HG03095 (cell line): ENCODE measurements at regions not wholly inside any gene's neighbourhood (a gene's known extent, or its start where the extent isn't known, plus 50 kb on each side); places are given as distances from the start of the nearest gene placed in this dataset.
"Not testable (repeated sequence)": the region's sequence is repeated elsewhere in the genome, so short reads cannot be mapped to it uniquely, and the experiment has no call there.

Experiments used
- ATAC-seq: cut with Tn5 transposase; IDR thresholded peaks from one replicate; pipeline ENCODE4 v1.9.1; 2021; ENCODE audit warnings: moderate library complexity; ENCODE audit not compliant: unreplicated experiment

DNA sequence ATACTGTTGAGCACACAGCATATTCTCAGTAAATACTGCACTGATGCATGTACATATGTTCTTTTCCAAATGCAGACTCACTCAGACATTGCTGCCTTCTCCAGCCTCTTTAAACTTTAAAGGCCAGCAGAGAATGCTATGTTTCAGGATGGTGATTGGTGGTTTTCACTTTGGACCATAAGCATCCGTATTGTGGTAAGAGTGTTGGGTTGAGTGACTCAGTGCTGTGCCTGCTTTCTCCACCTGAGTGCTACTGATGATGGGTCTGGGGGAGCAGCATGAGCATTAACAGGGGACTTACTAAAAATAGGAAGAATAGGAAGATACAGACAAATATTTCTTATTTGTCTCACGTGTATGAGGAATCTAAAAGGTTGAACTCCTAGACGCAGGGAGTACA, 56.3 kb upstream of the ZNF92 start:
- ATAC-seq = no peak

DNA sequence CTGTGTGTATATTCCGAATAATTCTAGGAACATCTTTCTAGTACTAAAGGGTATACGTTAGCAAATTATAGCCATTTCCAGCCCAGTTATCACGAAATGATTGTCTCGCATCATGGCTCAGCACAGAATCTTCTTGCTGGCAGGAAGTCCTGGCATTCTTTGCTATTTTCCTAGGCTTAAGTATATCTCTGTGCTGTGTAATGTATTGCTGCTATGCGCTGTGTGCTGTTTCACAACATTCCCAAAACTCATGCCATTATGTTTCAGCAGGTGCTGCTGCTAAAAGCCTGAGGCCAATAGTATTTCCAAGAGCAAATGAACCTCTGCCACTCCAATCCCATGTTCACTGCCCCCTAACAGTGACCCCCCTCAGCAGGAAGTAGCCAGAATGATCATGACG, 62.9 kb upstream of the ZNF92 start:
- no peak for ATAC-seq

DNA sequence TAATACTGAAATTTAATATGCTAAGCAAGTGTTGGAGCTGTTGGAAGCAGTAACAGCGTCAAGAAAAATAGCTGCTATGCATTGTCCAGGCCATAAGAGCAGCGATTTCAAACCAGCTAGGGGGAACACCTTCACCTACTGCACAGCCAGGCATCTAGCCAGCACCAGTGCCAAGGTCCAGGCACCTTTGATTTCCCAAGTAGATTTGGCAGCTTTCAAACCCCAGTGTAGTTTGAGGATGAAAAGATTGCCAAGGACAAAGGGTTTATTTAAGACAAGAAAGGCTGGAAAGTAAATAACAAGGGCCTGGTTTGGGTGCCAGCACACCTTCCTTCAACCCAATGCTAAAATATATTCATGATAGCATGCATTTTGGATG, 65.4 kb upstream of the ZNF92 start:
- no peak for ATAC-seq

DNA sequence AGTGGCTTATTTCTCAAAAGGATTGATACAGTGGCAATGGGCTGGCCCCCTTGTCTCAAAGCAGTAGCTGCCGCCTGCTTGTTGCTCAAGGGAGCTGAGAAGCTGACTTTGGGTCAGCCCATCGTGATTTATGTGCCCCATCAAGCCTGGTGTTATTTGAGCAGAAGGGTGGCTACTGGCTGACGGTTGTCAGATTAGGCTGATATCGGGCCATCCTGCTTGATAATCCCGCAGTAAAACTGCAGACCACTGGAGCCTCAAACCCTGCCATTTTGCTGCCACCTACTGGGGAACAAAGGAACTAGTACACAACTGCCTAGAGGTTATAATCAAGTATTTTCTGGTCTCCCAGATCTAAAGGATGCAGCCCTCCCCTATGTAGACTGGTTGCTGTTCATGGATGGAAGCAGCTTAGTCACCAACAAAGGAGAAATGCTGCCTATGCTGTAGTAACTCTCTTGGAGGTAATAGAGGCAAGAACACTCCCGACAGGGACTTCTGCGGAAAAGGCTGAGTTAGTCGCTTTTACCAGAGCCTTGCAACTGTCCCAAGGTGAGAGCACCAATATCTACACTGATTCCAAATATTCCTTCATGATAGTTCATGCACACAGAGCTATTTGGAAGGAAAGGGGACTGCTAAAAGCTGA, 65.9 kb upstream of the ZNF92 start:
- no peak for ATAC-seq

DNA sequence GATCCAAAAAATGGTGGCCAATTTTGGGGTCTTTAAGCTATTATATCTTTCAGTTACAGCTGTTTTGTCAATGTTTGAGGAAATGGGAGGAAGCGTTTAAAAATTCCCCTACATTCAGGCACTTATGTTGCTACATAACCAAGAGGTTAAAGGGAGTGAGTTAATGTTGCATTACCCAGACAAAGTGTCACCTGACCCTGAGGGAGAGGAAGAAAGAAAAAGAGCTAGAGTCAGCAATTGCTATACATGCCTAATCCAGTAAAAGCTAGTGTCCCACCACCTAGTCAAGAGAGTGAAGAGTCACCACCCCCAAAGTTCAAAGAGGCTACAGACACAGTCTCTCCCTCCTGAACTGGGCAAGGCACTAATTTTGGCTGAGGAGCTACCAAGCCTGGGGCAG, 69.5 kb upstream of the ZNF92 start:
- no peak for ATAC-seq

DNA sequence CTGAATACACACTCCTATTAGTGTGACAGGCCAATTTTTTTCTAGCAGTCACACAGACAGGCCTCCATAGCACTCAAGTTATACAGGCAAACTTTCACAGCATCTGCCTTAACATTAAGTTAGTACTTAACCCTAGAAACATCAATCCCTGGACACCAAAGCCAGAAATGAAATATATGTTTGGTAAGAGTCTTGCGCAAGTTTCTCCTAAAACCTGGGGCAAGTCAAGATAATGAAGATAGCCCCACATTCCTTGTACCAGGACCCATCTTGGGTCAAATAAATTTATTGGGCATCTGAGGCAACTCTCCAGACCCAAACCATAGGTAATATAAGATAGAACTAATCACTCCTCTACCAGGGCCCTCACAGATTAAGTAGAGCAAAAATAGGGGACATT, 70.8 kb upstream of the ZNF92 start:
- ATAC-seq = no peak

DNA sequence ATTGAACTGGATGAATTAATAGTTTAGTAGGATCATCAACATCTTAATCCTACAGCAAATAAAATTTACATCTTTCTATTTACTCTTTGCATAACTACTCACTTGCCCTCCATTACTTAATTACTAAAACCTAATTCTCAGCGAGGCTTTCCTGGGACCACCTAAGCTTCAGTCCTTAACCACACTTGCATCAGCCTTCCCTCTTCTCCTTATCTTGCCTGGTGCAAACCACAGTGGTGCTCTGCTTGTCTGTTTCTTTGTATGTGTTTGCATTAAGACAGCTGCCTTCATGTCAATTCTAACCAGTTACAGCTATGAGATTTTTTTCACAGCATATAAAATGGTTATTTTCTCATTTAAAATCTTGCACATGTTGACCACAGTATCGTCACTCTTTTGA, 72.6 kb upstream of the ZNF92 start:
- no peak for ATAC-seq

DNA sequence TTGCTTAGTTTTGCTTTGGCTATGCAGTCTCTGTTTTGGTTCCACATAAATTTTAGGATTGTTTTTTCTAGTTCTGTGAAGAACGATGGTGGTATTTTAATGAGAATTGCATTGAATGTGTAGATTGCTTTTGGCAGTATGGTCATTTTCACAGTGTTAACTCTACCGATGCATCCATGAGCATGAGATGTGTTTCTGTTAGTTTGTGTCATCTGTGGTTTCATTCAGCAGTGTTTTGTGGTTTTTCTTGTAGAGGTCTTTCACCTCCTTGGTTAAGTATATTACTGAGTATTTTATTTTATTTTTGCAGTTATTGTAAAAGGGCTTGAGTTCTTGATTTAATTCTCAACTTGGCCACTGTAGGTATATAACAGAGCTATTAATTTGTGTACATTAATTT, 78.2 kb upstream of the ZNF92 start:
- no peak for ATAC-seq

DNA sequence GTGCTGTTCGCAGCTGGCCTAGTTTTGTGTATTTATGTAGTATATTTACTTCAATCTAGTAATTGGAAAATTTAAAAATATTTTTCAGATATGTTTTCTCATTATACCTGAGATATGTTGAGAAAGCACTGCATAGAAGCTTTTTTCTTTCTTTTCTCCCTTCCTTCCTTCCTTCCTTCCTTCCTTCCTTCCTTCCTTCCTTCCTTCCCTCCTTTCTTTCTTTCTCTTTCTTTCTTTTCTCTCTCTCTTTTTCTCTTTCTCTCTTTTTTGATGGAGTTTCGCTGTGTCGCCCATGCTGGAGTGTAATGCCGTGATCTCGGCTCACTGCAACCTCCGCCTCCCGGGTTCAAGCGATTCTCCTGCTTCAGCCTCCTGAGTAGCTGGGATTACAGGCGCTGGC, 83.3 kb upstream of the ZNF92 start:
- ATAC-seq = not testable (repeated sequence)

DNA sequence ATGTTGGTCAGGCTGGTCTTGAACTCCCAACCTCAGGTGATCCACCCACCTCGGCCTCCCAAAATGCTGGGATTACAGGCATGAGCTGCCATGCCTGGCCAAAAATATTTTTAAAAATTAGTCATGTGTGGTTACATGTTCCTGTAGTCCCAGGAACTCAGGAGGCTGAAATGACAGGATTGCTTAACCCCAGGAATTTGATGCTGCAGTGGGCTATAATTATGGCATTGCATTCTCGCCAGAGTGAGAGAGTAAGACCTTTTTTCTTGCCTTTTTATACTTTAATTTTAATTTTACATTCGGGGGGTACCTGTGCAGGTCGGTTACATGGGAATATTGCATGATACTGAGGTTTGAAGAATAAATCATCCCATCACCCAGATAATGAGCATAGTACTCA, 86.6 kb upstream of the ZNF92 start:
- ATAC-seq = no peak

DNA sequence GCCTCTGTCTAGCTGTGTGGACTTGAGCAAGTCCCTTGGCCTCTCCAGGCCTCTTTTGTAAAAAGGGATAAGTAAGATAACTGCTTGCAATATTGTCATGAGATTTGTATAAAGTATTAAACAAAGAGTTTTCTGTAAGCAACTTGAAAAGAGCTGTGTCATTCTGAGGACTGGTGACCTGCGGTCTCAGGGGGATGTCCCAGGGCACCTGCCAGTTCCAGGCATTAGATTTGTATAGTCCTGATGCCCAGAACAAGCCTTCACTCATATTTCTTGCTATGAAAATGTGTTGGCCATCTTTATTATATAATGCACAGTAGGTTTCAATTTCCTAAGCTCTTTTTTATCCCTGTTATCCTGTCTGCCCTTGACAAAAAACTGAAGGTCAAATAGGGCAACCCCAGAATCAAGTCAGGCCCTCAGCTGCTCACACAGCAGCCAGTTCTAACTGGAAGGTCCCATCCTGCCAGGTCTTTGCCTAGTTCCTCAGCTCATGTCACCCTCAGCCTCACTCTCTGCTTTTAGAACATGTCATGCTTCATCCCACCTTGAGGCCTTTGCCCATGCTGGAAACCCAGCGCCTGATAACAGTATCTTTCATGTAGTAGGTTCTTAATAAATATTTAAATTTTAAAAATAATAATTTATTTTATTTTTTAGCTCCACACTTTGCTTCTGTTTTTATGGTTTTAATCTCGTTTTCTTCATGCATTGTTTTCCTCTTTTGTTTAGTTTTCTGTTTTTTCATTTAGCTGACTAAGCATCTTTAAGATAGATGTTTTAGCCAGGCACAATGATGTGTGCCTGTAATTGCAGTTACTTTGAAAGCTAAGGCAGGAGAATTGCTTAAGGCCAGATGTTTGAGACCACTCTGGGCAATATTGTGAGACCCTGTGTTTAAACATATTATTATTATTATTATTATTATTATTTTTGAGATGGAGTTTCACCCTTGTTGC, 87.5 kb upstream of the ZNF92 start:
- no peak for ATAC-seq

DNA sequence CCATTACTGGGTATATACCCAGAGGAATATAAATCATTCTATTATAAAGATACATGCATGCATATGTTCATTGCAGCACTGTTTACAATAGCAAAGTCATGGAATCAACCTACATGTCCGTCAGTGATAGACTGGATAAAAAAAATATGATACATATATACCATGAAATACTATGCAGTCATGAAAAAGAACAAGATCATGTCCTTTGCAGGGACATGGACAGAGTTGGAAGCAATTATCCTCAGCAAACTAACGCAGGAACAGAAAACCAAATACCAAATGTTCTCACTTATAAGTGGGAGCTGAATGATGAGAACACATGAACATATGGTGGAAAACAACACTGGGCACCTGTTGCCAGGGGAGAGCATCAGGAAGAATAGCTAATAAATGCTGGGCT, 88.4 kb upstream of the ZNF92 start:
- not testable (repeated sequence) for ATAC-seq

DNA sequence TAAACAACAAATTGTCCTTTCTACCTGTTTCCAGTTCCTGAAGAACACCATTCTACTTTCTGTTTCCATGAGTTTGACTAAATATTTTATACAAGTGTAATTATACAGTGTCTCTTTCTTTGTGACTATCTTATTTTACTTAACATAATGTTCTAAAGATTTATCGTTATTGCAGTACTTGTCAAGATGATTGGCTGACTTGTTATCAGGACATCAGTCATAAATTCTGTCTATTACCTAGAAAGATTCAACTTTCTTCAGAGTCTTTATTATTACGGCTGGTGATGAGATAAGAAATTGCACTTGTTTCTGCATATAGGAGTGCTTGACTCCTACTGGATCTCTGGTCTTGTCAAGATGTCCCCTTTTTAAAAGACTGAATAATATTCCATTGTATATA, 93.9 kb upstream of the ZNF92 start:
- ATAC-seq = no peak

DNA sequence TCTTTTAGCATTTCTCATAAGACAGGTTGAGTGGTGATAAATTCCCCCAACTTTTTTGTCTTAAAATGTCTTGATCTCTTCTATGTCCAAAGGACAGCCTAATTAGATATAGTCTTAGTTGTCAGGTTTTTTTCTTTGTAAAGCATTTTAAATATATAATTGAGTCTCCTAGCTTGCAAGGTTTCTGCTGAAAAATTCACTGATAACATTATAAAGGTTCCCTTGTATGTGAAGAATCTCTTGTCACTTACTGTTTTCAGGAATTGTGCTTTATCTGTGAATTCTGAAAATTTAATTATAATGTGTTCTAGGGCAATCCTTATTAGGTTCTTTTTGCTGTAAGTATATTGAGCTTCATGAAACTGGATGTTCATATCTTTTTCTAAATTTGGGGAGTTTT, 96.8 kb upstream of the ZNF92 start:
- no peak for ATAC-seq

DNA sequence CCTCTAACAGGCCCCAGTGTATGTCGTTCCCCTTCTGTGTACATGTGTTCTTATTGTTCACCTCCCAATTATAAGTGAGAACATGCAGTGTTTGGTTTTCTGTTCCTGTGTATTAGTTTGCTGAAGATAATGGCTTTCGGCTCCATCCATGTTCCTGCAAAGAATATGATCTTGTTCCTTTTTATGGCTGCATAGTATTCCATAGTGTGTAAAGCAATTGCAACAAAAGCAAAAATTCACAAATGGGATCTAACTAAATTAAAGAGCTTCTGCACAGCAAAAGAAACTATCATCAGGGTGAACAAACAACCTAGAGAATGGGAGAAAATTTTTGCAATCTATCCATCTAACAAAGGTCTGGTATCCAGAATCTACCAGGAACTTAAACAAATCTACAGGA, 102.2 kb upstream of the ZNF92 start:
- not testable (repeated sequence) for ATAC-seq

DNA sequence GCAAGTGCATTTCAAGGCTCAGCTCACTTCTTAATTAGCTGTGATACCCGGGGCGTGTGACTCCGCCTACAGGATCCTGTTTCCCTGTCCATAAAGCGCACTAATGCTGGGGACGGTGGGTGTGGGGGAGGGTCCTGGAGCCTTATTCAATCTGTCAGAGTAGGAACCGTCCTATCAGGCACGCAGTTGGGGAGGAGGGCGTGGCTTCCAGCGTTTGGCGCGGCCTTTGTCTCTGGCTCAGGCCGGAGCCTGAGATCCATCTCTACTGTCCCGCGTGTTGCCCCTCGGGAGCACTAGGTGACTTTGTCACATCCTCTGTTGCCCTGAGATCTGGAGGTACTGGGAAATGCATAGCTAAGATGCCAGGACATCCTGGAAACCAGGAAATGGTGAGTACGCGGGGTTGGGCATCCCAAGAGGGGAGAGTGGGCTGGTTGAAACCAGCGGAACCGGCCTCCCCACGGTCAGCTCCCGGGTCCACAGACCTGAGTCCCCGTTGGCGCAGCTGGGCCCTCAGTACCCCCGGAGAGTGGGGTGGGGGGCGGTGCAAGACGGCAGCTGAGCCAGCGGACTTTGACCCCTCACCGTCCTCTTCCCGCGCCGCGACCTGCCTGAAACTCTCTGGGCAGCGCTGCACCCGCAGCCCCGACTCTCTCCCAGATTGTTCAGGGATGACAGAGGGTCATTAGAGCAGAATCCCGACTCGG, 104.4 kb upstream of the ZNF92 start:
- ATAC-seq = no peak

DNA sequence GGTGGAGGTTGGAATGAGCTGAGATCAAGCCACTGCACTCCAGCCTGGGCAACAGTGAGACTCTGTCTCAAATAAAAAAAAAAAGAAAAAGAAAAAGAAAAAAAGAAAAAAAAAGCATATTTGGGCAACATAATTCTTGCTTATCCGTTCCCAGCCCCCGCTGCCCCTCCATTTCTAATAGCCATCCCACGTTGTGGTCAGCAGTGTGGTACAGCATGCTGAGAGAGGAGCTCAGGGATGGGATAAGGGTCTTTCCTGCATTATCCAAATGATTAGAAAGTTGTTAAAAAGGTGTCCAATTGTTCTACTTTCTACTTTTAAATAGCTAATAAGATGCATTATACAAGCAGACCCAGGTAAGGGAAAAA, 104.9 kb upstream of the ZNF92 start:
- ATAC-seq = no peak

DNA sequence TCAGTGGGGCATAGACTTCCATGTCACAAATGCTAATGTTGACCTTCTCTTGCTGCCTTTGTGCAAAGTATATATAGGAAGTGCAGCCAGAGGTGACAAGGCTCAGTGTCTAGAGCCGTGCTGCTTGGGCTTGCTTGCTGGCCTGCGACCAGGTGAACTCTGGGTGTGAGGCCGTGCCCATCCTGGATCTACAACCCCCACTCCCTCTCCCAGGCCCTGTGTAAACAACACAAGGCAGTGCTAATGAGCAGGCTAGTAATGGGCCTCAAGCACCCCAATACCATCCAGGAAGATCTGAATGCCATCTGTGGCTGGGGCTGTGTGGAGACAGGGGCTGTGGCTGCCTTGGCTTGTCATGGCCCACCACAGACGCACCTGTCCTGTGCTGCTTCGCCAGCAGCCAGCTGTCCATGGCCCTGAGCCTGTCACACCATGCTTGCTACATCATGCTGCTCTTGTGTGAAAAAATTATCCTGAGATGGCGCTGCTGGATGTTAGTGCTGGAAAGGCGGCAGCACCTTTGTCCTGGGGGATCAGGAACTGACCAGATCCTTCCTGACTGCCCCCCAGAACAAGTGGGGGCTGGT, 107.6 kb upstream of the ZNF92 start:
- ATAC-seq = no peak

DNA sequence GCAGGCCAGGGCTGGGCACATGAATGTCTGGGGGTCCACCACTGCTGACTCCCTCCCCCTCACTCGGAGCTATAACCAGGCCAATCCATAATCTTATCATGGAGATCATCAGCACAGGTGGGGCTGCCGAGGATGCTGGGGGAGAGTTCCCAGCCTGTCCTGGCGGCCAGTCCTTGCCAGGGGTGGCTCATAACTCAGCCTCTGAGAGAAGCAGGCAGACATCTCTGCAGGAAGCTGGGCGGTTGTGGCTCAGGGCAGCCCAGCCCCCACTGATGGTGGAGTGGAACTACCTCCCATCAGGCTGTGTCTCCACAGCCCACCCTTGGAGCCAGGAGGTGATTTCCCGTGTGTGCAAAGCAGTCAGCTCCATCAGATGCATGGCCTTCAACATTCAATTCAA, 109.4 kb upstream of the ZNF92 start:
- ATAC-seq = no peak

DNA sequence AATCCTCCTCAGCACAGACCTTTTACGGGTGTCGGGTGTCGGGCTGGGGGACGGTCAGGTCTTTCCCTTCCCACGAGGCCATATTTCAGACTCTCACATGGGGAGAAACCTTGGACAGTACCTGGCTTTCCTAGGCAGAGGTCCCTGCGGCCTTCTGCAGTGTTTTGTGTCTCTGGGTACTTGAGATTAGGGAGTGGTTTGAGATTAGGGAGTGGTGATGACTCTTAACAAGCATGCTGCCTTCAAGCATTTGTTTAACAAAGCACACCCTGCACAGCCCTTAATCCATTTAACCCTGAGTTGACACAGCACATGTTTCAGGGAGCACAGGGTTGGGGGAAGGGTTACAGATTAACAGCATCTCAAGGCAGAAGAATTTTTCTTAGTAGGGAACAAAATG, 113.0 kb upstream of the ZNF92 start:
- ATAC-seq = not testable (repeated sequence)

DNA sequence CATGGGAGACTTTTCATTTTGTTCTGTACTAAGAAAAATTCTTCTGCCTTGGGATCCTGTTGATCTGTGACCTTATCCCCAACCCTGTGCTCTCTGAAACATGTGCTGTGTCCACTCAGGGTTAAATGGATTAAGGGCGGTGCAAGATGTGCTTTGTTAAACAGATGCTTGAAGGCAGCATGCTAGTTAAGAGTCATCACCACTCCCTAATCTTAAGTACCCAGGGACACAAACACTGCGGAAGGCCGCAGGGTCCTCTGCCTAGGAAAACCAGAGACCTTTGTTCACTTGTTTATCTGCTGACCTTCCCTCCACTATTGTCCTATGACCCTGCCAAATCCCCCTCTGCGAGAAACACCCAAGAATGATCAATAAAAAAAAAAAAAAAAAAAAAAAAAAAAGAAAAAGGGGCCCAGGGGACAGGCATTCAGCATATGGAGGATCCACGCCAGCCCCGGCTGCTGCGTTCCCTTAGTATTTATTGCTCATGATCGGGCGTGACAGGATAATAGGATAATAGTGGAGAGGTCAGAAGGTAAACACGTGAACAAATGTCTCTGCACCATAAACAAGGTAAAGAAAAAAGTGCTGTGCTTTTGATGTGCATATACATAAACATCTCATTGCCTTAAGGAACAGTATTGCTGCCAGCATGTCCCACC, 113.7 kb upstream of the ZNF92 start:
- not testable (repeated sequence) for ATAC-seq
